ENCODE measurements at regions not wholly inside any gene's neighbourhood (a gene's known extent, or its start where the extent isn't known, plus 50 kb on each side); places are given as distances from the start of the nearest gene placed in this dataset.

- intact Hi-C loops (cut with DNase I; ENCODE audit: low total_unique reads): no loop called here
- TF ChIP-seq POLR2A (IDR thresholded peaks at IDR 0.05) (no peak), CTCF (IDR thresholded peaks at IDR 0.05 in 8 of 11, conservative IDR thresholded peaks at IDR 0.05 in 3 of 11) (no peak), POLR2AphosphoS5 (IDR thresholded peaks at IDR 0.05) (no peak)
- Histone ChIP-seq H3K9me3 (peaks cover 0 to 20% (median 13%) of the 10 kb centered on the region in 8 donors), H3K36me3 (no peaks in the 10 kb centered on the region), H3K4me3 (no peak overlapping the region), H3K27ac (no peak overlapping the region), H3K27me3 (replicated peaks in 1 of 7) (no peaks in the 10 kb centered on the region), H3K4me1 (no peaks in the 10 kb centered on the region)
- DNase-seq: no peak
- 79 to 91% (median 87%) methylated on average over 3 of the region's 3 CpGs for WGBS, 5 donors
These were observed 61.6 kb upstream of the STAC start for GRCh38 chr3:36318621-36319200.

- TF ChIP-seq POLR2AphosphoS5 (IDR thresholded peaks at IDR 0.05) (no peak), POLR2A (IDR thresholded peaks at IDR 0.05) (no peak), CTCF (IDR thresholded peaks at IDR 0.05 in 8 of 11, conservative IDR thresholded peaks at IDR 0.05 in 3 of 11) (no peak)
- Histone ChIP-seq H3K27me3 (replicated peaks in 1 of 7) (no peaks in the 10 kb centered on the region), H3K36me3 (no peaks in the 10 kb centered on the region), H3K4me3 (no peak overlapping the region), H3K9me3 (peaks cover 0 to 20% (median 13%) of the 10 kb centered on the region in 8 donors), H3K4me1 (no peaks in the 10 kb centered on the region), H3K27ac (no peak overlapping the region)
- DNase-seq: no peak
- intact Hi-C loops (cut with DNase I; ENCODE audit: low total_unique reads): no loop called here
- 60 to 92% (median 78%) methylated on average over 1 of the region's 1 CpG for WGBS, 5 donors
These were observed 60.6 kb upstream of the STAC start for GRCh38 chr3:36319680-36320079.
